Fibroblast of upper back skin (primary cell): ENCODE measurements at regions not wholly inside any gene's neighbourhood (a gene's known extent, or its start where the extent isn't known, plus 50 kb on each side); places are given as distances from the start of the nearest gene placed in this dataset.
"Not testable (repeated sequence)": the region's sequence is repeated elsewhere in the genome, so short reads cannot be mapped to it uniquely, and the experiment has no call there.

Experiments used
- DNase-seq: peaks from one replicate; pipeline ENCODE4 v3.0.0-alpha.2; 2013

- no peak for DNase-seq
Measured at GRCh38 chr2:155651851-155652250, 680.7 kb downstream of the NR4A2 start.

- DNase-seq, result no peak
Measured at GRCh38 chr2:155645791-155646190, 686.7 kb downstream of the NR4A2 start.

GRCh38 chr2:155643056-155643775 is 689.3 kb downstream of the NR4A2 start:
- no peak for DNase-seq

- DNase-seq, result no peak
Measured at GRCh38 chr2:155633887-155634570, 698.5 kb downstream of the NR4A2 start.

GRCh38 chr2:155633060-155633839 is 699.3 kb downstream of the NR4A2 start:
- no peak for DNase-seq

- DNase-seq, result no peak
Measured at GRCh38 chr2:155630760-155631159, 701.8 kb downstream of the NR4A2 start.

GRCh38 chr2:155622443-155622842 is 710.1 kb downstream of the NR4A2 start:
- DNase-seq, result no peak

GRCh38 chr2:155600914-155601760 is 731.4 kb downstream of the NR4A2 start:
- DNase-seq, result no peak

GRCh38 chr2:155600296-155600695 is 732.2 kb downstream of the NR4A2 start:
- no peak for DNase-seq

- no peak for DNase-seq
Measured at GRCh38 chr2:155599834-155600233, 732.7 kb downstream of the NR4A2 start.

GRCh38 chr2:155583674-155584195 is 748.8 kb downstream of the NR4A2 start:
- no peak for DNase-seq

- no peak for DNase-seq
Measured at GRCh38 chr2:155574941-155575340, 757.6 kb downstream of the NR4A2 start.

GRCh38 chr2:155547571-155547970 is 785.0 kb downstream of the NR4A2 start:
- DNase-seq, result no peak

- DNase-seq, result no peak
Measured at GRCh38 chr2:155546721-155547555, 785.6 kb downstream of the NR4A2 start.

- DNase-seq, result not testable (repeated sequence)
Measured at GRCh38 chr2:155539028-155539427, 793.5 kb downstream of the NR4A2 start.

GRCh38 chr2:155528034-155528433 is 804.5 kb downstream of the NR4A2 start:
- no peak for DNase-seq

- no peak for DNase-seq
Measured at GRCh38 chr2:155525199-155525598, 807.3 kb downstream of the NR4A2 start.

GRCh38 chr2:155519529-155520130 is 812.9 kb downstream of the NR4A2 start:
- DNase-seq, result no peak

- DNase-seq, result no peak
Measured at GRCh38 chr2:155518094-155518493, 814.4 kb downstream of the NR4A2 start.

- DNase-seq, result no peak
Measured at GRCh38 chr2:155517362-155517761, 815.2 kb downstream of the NR4A2 start.

- DNase-seq, result no peak
Measured at GRCh38 chr2:155513248-155513647, 814.8 kb downstream of the KCNJ3 start.
